HG03039 (cell line): ENCODE measurements at regions not wholly inside any gene's neighbourhood (a gene's known extent, or its start where the extent isn't known, plus 50 kb on each side); places are given as distances from the start of the nearest gene placed in this dataset.
"Not testable (repeated sequence)": the region's sequence is repeated elsewhere in the genome, so short reads cannot be mapped to it uniquely, and the experiment has no call there.

Experiments used
- ATAC-seq: cut with Tn5 transposase; IDR thresholded peaks from one replicate; pipeline ENCODE4 v1.9.1; 2021; ENCODE audit warnings: mild to moderate bottlenecking, moderate library complexity; ENCODE audit not compliant: unreplicated experiment

- no peak for ATAC-seq
These were observed 329.8 kb upstream of the MBL2 start for GRCh38 chr10:53102424-53102823.

- ATAC-seq: no peak
These were observed 321.3 kb upstream of the MBL2 start for GRCh38 chr10:53093878-53094277.

- no peak for ATAC-seq
These were observed 319.0 kb upstream of the MBL2 start for GRCh38 chr10:53091574-53091973.

- ATAC-seq: no peak
These were observed 316.4 kb upstream of the MBL2 start for GRCh38 chr10:53088961-53089360.

- no peak for ATAC-seq
These were observed 306.7 kb upstream of the MBL2 start for GRCh38 chr10:53079283-53079682.

- ATAC-seq: no peak
These were observed 304.4 kb upstream of the MBL2 start for GRCh38 chr10:53076948-53077347.

- no peak for ATAC-seq
These were observed 302.9 kb upstream of the MBL2 start for GRCh38 chr10:53075469-53075868.

GRCh38 chr10:53072144-53072543, 299.6 kb upstream of the MBL2 start:
- ATAC-seq: no peak

- ATAC-seq: no peak
These were observed 299.0 kb upstream of the MBL2 start for GRCh38 chr10:53071505-53072125.

- ATAC-seq: no peak
These were observed 296.4 kb upstream of the MBL2 start for GRCh38 chr10:53069013-53069412.

- no peak for ATAC-seq
These were observed 292.0 kb upstream of the MBL2 start for GRCh38 chr10:53064614-53065013.

GRCh38 chr10:53063805-53064204, 291.2 kb upstream of the MBL2 start:
- no peak for ATAC-seq

- no peak for ATAC-seq
These were observed 280.1 kb upstream of the MBL2 start for GRCh38 chr10:53052521-53053164.

- ATAC-seq: no peak
These were observed 272.7 kb upstream of the MBL2 start for GRCh38 chr10:53045315-53045714.

- not testable (repeated sequence) for ATAC-seq
These were observed 263.2 kb upstream of the MBL2 start for GRCh38 chr10:53035823-53036222.

- no peak for ATAC-seq
These were observed 260.8 kb upstream of the MBL2 start for GRCh38 chr10:53033396-53033795.

GRCh38 chr10:53029872-53030849, 257.6 kb upstream of the MBL2 start:
- ATAC-seq: peak; percentile 49

- ATAC-seq: no peak
These were observed 256.9 kb upstream of the MBL2 start for GRCh38 chr10:53029449-53029848.

GRCh38 chr10:53025765-53026164, 253.2 kb upstream of the MBL2 start:
- not testable (repeated sequence) for ATAC-seq

GRCh38 chr10:53025172-53025711, 252.7 kb upstream of the MBL2 start:
- no peak for ATAC-seq

GRCh38 chr10:53023411-53023810, 250.8 kb upstream of the MBL2 start:
- no peak for ATAC-seq
